Endodermal cell (in vitro differentiated cells): ENCODE measurements at regions not wholly inside any gene's neighbourhood (a gene's known extent, or its start where the extent isn't known, plus 50 kb on each side); places are given as distances from the start of the nearest gene placed in this dataset.

Experiments used
- DNase-seq: peaks from one replicate; pipeline ENCODE4 v3.0.0-alpha.2; 2017
- H3K27ac ChIP-seq: 2 replicates; pipeline ENCODE4 v1.5.1; 2013; ENCODE audit warnings: mild to moderate bottlenecking, low read depth, low read length, moderate library complexity
- H3K27me3 ChIP-seq: 2 replicates; pipeline ENCODE4 v1.6.1; 2013; ENCODE audit warnings: mild to moderate bottlenecking, low read length, moderate library complexity; ENCODE audit not compliant: insufficient read depth, control insufficient read depth, poor library complexity, severe bottlenecking
- H3K36me3 ChIP-seq: 2 replicates; pipeline ENCODE4 v1.7.0; 2013; ENCODE audit warnings: mild to moderate bottlenecking, low read length, moderate library complexity; ENCODE audit not compliant: control insufficient read depth, insufficient read depth
- H3K4me1 ChIP-seq: one replicate; pipeline ENCODE4 v1.7.0; 2013; ENCODE audit warnings: low read length; ENCODE audit not compliant: control insufficient read depth, insufficient read depth
- H3K4me3 ChIP-seq: 2 replicates; pipeline ENCODE4 v1.5.1; 2013; ENCODE audit warnings: mild to moderate bottlenecking, low read length, moderate library complexity
- H3K9ac ChIP-seq: 2 replicates; pipeline ENCODE4 v1.6.1; 2013; ENCODE audit warnings: mild to moderate bottlenecking, low read length, moderate library complexity; ENCODE audit not compliant: poor library complexity, severe bottlenecking; ENCODE audit errors: extremely low read depth
- H3K9me3 ChIP-seq: 2 replicates; pipeline ENCODE4 v1.6.1; 2013; ENCODE audit warnings: mild to moderate bottlenecking, low read length, moderate library complexity; ENCODE audit not compliant: control insufficient read depth
- H3K27ac Mint-ChIP-seq: 2 replicates; pipeline ENCODE4 v1.8.0; 2020; ENCODE audit warnings: mixed read lengths
- H3K27me3 Mint-ChIP-seq: 2 replicates; pipeline ENCODE4 v1.8.0; 2021; ENCODE audit warnings: mild to moderate bottlenecking, mixed read lengths; ENCODE audit not compliant: insufficient read depth
- H3K36me3 Mint-ChIP-seq: 2 replicates; pipeline ENCODE4 v1.8.0; 2020; ENCODE audit warnings: low read depth, mixed read lengths
- H3K4me1 Mint-ChIP-seq: 2 replicates; pipeline ENCODE4 v1.8.0; 2020; ENCODE audit warnings: mixed read lengths
- H3K4me3 Mint-ChIP-seq: 2 replicates; pipeline ENCODE4 v1.8.0; 2020; ENCODE audit warnings: mild to moderate bottlenecking, moderate library complexity, mixed read lengths
- H3K9me3 Mint-ChIP-seq: 2 replicates; pipeline ENCODE4 v1.8.0; 2020; ENCODE audit warnings: mild to moderate bottlenecking, mixed read lengths
- WGBS, 2 experiments: methylation state at CpG; one replicate each; pipeline versions ENCODE4 v1.1.5 to v1.1.7; 2013; ENCODE audit warnings: missing lambda C conversion rate in 2 of 2, mixed read lengths in 1 of 2; ENCODE audit not compliant: insufficient coverage in 1 of 2, insufficient read length in 1 of 2; 5-methylcytosine and 5-hydroxymethylcytosine counted together
- TF ChIP-seq, protein P1 (sequence below): fragments of 200-600 bp; sonication (generic); conservative IDR thresholded peaks from 2 replicates; pipeline ENCODE4 v1.5.0; 2021; ENCODE audit warnings: antibody characterized with exemption, mild to moderate bottlenecking

GRCh38 chr12:60926256-60926655 lies 1330.4 kb downstream of the SLC16A7 start:
- 40 to 73% methylated on average over 1 of the region's 1 CpG for WGBS, 2 experiments
- no peaks in the 10 kb centered on the region for H3K36me3 ChIP-seq
- Mint-ChIP-seq H3K9me3 (no peaks in the 10 kb centered on the region), H3K36me3 (no peaks in the 10 kb centered on the region), H3K4me1 (peaks cover 21% of the 10 kb centered on the region), H3K4me3 (no peak overlapping the region), H3K27ac (no peak overlapping the region), H3K27me3 (peaks cover 2% of the 10 kb centered on the region)
- H3K27ac ChIP-seq: no peak overlapping the region
- H3K9ac ChIP-seq: no peak overlapping the region
- no peaks in the 10 kb centered on the region for H3K4me1 ChIP-seq
- peaks cover 16% of the 10 kb centered on the region for H3K9me3 ChIP-seq
- TF ChIP-seq, protein P1, sequence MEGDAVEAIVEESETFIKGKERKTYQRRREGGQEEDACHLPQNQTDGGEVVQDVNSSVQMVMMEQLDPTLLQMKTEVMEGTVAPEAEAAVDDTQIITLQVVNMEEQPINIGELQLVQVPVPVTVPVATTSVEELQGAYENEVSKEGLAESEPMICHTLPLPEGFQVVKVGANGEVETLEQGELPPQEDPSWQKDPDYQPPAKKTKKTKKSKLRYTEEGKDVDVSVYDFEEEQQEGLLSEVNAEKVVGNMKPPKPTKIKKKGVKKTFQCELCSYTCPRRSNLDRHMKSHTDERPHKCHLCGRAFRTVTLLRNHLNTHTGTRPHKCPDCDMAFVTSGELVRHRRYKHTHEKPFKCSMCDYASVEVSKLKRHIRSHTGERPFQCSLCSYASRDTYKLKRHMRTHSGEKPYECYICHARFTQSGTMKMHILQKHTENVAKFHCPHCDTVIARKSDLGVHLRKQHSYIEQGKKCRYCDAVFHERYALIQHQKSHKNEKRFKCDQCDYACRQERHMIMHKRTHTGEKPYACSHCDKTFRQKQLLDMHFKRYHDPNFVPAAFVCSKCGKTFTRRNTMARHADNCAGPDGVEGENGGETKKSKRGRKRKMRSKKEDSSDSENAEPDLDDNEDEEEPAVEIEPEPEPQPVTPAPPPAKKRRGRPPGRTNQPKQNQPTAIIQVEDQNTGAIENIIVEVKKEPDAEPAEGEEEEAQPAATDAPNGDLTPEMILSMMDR: no peak
- H3K4me3 ChIP-seq: no peak overlapping the region
- no peaks in the 10 kb centered on the region for H3K27me3 ChIP-seq
- DNase-seq: no peak

GRCh38 chr12:60930151-60930550 lies 1330.1 kb upstream of the USP15 start:
- H3K36me3 ChIP-seq: no peaks in the 10 kb centered on the region
- H3K9ac ChIP-seq: no peak overlapping the region
- TF ChIP-seq, protein P1: no peak

DNA sequence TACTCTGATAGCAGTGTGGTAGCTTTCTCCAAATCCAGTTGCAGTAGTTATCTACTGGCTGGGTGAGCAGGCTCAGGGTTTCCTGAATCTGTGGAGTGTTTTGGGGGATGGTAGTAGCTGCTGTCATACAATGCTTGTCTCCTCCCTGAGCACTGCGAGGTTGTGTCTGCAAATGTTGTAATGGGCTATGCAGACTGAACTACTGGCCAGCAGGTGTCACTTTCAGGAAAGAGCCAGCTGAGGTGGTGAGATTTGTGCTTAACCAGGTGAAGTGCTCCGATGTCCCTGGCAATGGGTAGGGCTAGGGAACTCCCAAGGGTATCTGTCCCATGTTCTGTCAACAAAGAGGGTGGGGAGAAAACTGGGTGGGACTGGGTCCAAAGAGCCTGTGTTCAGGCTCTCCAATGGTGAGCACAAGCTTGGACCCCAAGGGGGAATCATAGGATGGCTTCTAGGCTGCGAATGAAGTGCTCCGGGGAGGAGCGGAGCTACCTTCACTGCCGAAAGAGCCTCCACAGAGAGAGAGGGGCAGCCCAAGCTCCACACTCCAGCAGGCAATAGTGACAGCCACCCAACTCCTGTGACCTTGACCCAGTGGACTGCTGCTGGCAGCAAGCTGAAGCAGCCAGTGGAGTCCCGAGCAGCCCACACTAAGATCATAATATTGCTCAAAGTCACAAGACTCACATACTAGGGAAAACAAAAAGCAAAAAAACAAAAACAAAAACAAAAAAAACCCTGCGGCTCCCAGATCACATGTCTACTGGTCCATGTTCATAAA lies 1324.0 kb upstream of the USP15 start:
- Mint-ChIP-seq H3K9me3 (peaks cover 44% of the 10 kb centered on the region), H3K36me3 (peaks cover 7% of the 10 kb centered on the region), H3K27ac (no peak overlapping the region), H3K27me3 (no peaks in the 10 kb centered on the region), H3K4me1 (no peaks in the 10 kb centered on the region), H3K4me3 (no peak overlapping the region)
- Histone ChIP-seq H3K9me3 (peaks cover 73% of the 10 kb centered on the region), H3K4me1 (no peaks in the 10 kb centered on the region), H3K4me3 (no peak overlapping the region), H3K9ac (no peak overlapping the region), H3K27ac (no peak overlapping the region), H3K27me3 (no peaks in the 10 kb centered on the region), H3K36me3 (no peaks in the 10 kb centered on the region)
- DNase-seq: peak; percentile 63
- WGBS, 2 experiments: 84 to 86% methylated on average over 5 to 8 of the region's 8 CpGs
- TF ChIP-seq, protein P1: peak; percentile 53

More at GRCh38 chr12:60930151-60930550, 1330.1 kb upstream of the USP15 start:
- H3K9me3 Mint-ChIP-seq: peaks cover 27% of the 10 kb centered on the region
- Histone ChIP-seq H3K4me1 (no peaks in the 10 kb centered on the region), H3K27me3 (no peaks in the 10 kb centered on the region), H3K27ac (no peak overlapping the region), H3K9me3 (peaks cover 54% of the 10 kb centered on the region), H3K4me3 (no peak overlapping the region)
- peaks cover 5% of the 10 kb centered on the region for H3K36me3 Mint-ChIP-seq
- H3K4me1 Mint-ChIP-seq: peaks cover 21% of the 10 kb centered on the region
- H3K27me3 Mint-ChIP-seq: peaks cover 2% of the 10 kb centered on the region
- H3K4me3 Mint-ChIP-seq: no peak overlapping the region
- H3K27ac Mint-ChIP-seq: no peak overlapping the region
- DNase-seq: no peak
